ES-I3 (cell line): ENCODE measurements at regions not wholly inside any gene's neighbourhood (a gene's known extent, or its start where the extent isn't known, plus 50 kb on each side); places are given as distances from the start of the nearest gene placed in this dataset.

ENCODE experiments used
- H3K36me3 ChIP-seq: 2 replicates; pipeline ENCODE4 v1.6.1; 2013; ENCODE audit warnings: mild to moderate bottlenecking, low read length, control low read depth, moderate library complexity; ENCODE audit not compliant: insufficient read depth
- H3K4me1 ChIP-seq: 2 replicates; pipeline ENCODE4 v1.6.1; 2013; ENCODE audit warnings: mild to moderate bottlenecking, control low read depth, low read length; ENCODE audit not compliant: insufficient read depth
- H3K9ac ChIP-seq: 2 replicates; pipeline ENCODE4 v1.6.1; 2013; ENCODE audit warnings: low read depth, mild to moderate bottlenecking, low read length, moderate library complexity
- H3K9me3 ChIP-seq: 2 replicates; pipeline ENCODE4 v1.6.1; 2013; ENCODE audit warnings: mild to moderate bottlenecking, low read length, moderate library complexity; ENCODE audit not compliant: control insufficient read depth, insufficient read depth

- H3K4me1 ChIP-seq, result 0 out of 2 replicates have a peak, but pooled peaks cover 6% of the 10 kb centered on the region
- no peaks in the 10 kb centered on the region for H3K9me3 ChIP-seq
- no peak overlapping the region for H3K9ac ChIP-seq
- no peaks in the 10 kb centered on the region for H3K36me3 ChIP-seq
These were observed 262.6 kb upstream of the RPS6KA3 start for GRCh38 chrX:20529301-20529700.

DNA sequence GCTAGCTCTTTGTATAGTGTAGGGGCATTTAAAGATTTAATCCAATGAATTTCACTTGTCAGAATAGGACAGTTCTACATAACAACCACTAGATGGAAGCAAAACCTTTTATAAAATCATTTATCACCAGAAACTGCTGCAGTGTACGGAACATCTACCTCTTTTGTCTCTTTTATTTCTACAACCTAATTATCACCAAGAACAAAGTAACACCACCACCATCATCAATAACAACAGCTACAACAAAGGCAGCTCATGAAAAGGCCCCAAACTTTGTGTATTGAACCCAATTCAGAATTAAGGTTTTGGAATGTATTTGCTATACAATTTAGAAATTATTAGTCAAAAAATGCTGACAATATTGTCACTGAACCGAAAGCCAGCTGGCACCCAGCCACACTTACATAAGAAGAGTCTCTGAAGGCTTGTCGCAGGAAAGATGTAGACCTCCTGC lies 260.9 kb upstream of the RPS6KA3 start:
- H3K36me3 ChIP-seq, result no peaks in the 10 kb centered on the region
- no peaks in the 10 kb centered on the region for H3K9me3 ChIP-seq
- no peak overlapping the region for H3K9ac ChIP-seq
- H3K4me1 ChIP-seq, result 0 out of 2 replicates have a peak, but pooled peaks cover 6% of the 10 kb centered on the region

GRCh38 chrX:20527041-20527440 lies 260.3 kb upstream of the RPS6KA3 start:
- Histone ChIP-seq H3K9ac (no peak overlapping the region), H3K36me3 (no peaks in the 10 kb centered on the region), H3K4me1 (0 out of 2 replicates have a peak, but pooled peaks cover 6% of the 10 kb centered on the region), H3K9me3 (no peaks in the 10 kb centered on the region)

- Histone ChIP-seq H3K36me3 (no peaks in the 10 kb centered on the region), H3K9ac (no peak overlapping the region), H3K4me1 (no peaks in the 10 kb centered on the region; the same call in 1 of the 2 replicates), H3K9me3 (no peaks in the 10 kb centered on the region)
These were observed 257.1 kb upstream of the RPS6KA3 start for GRCh38 chrX:20523626-20524312.

DNA sequence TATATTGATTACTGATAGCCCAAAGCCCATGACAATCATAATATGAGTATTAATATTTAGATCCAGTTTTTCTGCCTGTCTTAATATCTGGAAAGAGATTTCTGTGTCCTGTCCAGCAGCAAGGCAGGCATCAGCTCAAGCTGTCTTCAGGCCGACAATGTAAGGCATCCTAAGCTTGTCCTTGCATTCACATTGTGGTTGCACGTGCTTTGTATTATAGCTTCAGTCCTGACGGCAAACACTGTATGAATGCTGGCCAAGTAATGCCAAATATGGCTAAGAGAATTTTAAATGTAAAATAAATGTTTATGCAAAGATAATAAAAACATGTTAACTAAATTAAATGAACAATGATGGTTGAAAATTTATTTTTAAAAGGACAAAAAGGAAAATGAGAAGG lies 255.7 kb upstream of the RPS6KA3 start:
- Histone ChIP-seq H3K36me3 (no peaks in the 10 kb centered on the region), H3K9ac (no peak overlapping the region), H3K4me1 (no peaks in the 10 kb centered on the region; the same call in 1 of the 2 replicates), H3K9me3 (no peaks in the 10 kb centered on the region)

DNA sequence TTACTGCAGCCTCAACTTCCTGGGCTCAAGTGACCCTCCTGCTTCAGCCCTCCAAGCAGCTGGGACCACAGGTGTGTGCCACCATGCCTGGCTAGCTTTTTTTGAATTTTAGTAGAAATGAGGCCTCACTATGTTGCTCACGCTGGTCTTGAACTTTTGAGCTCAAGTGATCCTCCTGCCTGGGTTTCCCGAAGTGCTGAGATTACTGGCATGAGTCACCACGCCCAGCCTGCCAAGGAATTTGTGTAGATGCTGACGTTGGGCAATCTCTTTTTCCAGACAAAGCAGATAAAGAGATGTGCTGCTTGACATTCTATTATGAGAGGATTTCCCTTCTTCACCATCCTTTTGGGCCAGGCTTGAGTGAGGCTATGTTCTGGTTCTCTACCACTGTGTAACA lies 254.5 kb upstream of the RPS6KA3 start:
- Histone ChIP-seq H3K36me3 (no peaks in the 10 kb centered on the region), H3K9ac (no peak overlapping the region), H3K9me3 (no peaks in the 10 kb centered on the region), H3K4me1 (peaks cover 3% of the 10 kb centered on the region)

- H3K9me3 ChIP-seq, result no peaks in the 10 kb centered on the region
- no peaks in the 10 kb centered on the region for H3K36me3 ChIP-seq
- peaks cover 7% of the 10 kb centered on the region for H3K4me1 ChIP-seq
- H3K9ac ChIP-seq, result no peak overlapping the region
These were observed 253.1 kb upstream of the RPS6KA3 start for GRCh38 chrX:20519826-20520225.

- H3K9ac ChIP-seq, result no peak overlapping the region
- H3K36me3 ChIP-seq, result no peaks in the 10 kb centered on the region
- peaks cover 7% of the 10 kb centered on the region for H3K4me1 ChIP-seq
- no peaks in the 10 kb centered on the region for H3K9me3 ChIP-seq
These were observed 252.4 kb upstream of the RPS6KA3 start for GRCh38 chrX:20519146-20519545.

- Histone ChIP-seq H3K4me1 (peaks cover 7% of the 10 kb centered on the region), H3K9me3 (no peaks in the 10 kb centered on the region), H3K36me3 (no peaks in the 10 kb centered on the region), H3K9ac (no peak overlapping the region)
These were observed 250.9 kb upstream of the RPS6KA3 start for GRCh38 chrX:20517565-20517964.

GRCh38 chrX:20515841-20516461 lies 249.2 kb upstream of the RPS6KA3 start:
- Histone ChIP-seq H3K4me1 (peaks cover 7% of the 10 kb centered on the region), H3K9ac (no peak overlapping the region)

DNA sequence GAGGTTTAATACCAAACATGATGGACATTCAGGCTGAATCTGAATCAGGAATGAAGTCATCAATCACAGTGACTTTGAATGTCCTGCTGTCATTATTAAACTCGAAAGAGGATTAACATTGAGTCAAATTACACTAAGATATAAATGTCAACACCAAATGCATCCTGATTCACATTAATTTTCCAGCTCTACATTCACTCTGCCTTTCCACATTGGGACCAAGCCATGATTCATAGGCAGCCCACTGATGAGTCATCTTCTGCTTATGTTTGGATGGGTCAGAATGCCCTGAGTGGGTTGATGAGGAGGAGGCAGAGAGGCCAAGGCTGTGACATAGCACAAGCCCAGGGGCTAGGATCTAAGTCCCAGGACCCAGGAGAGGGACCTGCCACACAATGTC lies 247.6 kb upstream of the RPS6KA3 start:
- no peak overlapping the region for H3K9ac ChIP-seq
- H3K9me3 ChIP-seq, result 0 out of 2 replicates have a peak, but pooled peaks cover 4% of the 10 kb centered on the region
- H3K4me1 ChIP-seq, result peaks cover 7% of the 10 kb centered on the region
- H3K36me3 ChIP-seq, result no peaks in the 10 kb centered on the region

More at GRCh38 chrX:20515841-20516461, 249.2 kb upstream of the RPS6KA3 start:
- Histone ChIP-seq H3K9me3 (0 out of 2 replicates have a peak, but pooled peaks cover 4% of the 10 kb centered on the region), H3K36me3 (no peaks in the 10 kb centered on the region)

DNA sequence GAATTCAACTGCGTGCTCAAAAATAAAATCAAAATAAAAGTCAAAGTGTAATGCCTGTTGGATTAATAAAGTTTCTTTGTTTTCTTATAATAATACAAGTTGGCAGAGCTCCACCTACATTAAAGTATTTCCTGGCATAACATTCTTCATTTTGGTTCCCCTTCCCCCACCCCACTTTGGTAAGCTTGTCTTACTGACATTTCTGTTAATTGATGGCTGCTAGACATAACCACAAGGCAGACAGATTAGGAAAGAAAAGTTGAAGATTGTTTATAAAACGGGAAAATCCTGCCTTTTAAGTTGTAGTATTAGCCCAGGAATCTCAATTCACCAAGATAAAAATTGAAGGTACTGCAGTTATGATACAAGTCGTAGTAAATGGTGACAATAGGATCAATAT lies 246.5 kb upstream of the RPS6KA3 start:
- H3K36me3 ChIP-seq, result no peaks in the 10 kb centered on the region
- peaks cover 7% of the 10 kb centered on the region for H3K4me1 ChIP-seq
- 0 out of 2 replicates have a peak, but pooled peaks cover 4% of the 10 kb centered on the region for H3K9me3 ChIP-seq
- H3K9ac ChIP-seq, result no peak overlapping the region

DNA sequence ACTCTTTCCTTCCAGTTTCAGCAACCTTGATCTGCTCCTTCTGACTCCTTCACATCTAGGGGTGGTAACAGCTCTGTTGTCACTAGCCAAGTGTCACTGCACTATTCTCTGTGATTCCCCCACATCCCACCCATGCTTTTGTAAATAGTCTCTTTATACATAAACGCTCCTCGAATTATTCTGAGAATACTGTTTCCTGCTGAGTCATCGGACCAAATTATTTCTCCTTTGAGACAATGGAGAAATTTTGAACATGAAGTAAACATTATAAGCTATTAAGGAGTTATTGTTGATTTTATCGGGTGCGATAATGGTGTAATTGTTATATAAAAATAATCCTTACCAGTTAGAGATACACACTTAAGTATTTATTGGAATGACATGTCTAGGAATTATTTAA lies 245.1 kb upstream of the RPS6KA3 start:
- Histone ChIP-seq H3K4me1 (peaks cover 7% of the 10 kb centered on the region), H3K9me3 (0 out of 2 replicates have a peak, but pooled peaks cover 4% of the 10 kb centered on the region), H3K36me3 (no peaks in the 10 kb centered on the region), H3K9ac (no peak overlapping the region)

DNA sequence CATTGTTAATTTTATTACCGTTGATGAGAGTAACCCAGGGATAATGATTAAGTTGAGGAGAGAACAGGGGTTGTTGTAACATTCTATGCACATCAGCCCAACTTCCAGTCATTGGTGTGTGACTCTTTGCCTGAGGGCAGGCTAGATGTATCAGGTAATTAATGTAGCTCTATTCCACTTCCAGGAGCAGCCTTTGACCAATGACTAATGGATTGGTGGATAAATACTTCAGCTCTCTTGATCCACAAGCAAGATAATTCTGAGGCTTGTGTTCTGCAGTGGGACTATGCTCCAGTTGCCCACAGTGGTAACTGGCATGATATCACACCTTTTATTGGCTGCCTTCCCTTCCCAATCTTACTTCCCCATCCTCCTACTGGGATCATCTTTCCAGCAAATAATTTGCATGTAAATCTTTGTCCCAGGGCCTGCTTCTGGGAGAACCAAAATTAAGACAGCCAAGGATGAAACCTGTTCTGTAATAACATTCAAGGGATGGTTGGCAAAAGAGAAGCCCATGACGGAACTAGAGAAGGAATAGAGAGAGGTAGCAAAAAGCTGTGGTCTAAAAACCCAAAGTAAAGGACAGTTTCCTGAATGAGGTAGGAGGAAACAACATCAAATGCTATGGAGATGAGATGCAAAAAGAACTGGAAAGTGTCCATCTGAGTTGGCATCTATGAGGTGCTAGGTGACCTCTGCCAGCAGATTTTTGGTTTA lies 241.4 kb upstream of the RPS6KA3 start:
- no peaks in the 10 kb centered on the region for H3K4me1 ChIP-seq
- no peaks in the 10 kb centered on the region for H3K36me3 ChIP-seq
- H3K9ac ChIP-seq, result no peak overlapping the region
- H3K9me3 ChIP-seq, result 0 out of 2 replicates have a peak, but pooled peaks cover 4% of the 10 kb centered on the region
